MCF 10A (cell line): ENCODE measurements at regions not wholly inside any gene's neighbourhood (a gene's known extent, or its start where the extent isn't known, plus 50 kb on each side); places are given as distances from the start of the nearest gene placed in this dataset.

ENCODE experiments used
- BruUV-seq: library from RNA; stranded (reverse); fragments of 400-500 nt; replicated peaks from 2 replicates; lab custom pipeline; 2021; lab: Mats Ljungman, UMichigan
- CTCF ChIA-PET: fragments of 300-600 bp; sonication (Branson Sonifier 250); formaldehyde crosslinking; extraction: SDS; loops from one replicate; lab custom pipeline; 2021; ENCODE audit warnings: antibody characterized with exemption, inconsistent platforms; lab: Yijun Ruan, JAX
- POLR2A ChIA-PET: fragments of 300-600, 350-650 bp; sonication (Branson Sonifier 250); formaldehyde crosslinking; extraction: SDS; loops from one replicate; lab custom pipeline; 2020; ENCODE audit warnings: antibody characterized with exemption, inconsistent platforms; lab: Yijun Ruan, JAX
- DNase-seq: peaks from one replicate; pipeline ENCODE4 v3.0.0-alpha.2; 2018; ENCODE audit not compliant: unreplicated experiment
- H3K27ac Mint-ChIP-seq: one replicate; pipeline ENCODE4 v1.8.0; 2022; ENCODE audit warnings: mild to moderate bottlenecking, low read depth, mixed read lengths; ENCODE audit not compliant: unreplicated experiment
- H3K27me3 Mint-ChIP-seq: one replicate; pipeline ENCODE4 v1.8.0; 2022; ENCODE audit warnings: mixed read lengths; ENCODE audit not compliant: insufficient read depth, unreplicated experiment
- H3K36me3 Mint-ChIP-seq: one replicate; pipeline ENCODE4 v1.8.0; 2022; ENCODE audit warnings: mild to moderate bottlenecking, moderate library complexity, mixed read lengths; ENCODE audit not compliant: insufficient read depth, unreplicated experiment
- H3K4me1 Mint-ChIP-seq: one replicate; pipeline ENCODE4 v1.8.0; 2022; ENCODE audit warnings: mixed read lengths; ENCODE audit not compliant: insufficient read depth, unreplicated experiment
- H3K4me3 Mint-ChIP-seq: one replicate; pipeline ENCODE4 v1.8.0; 2022; ENCODE audit warnings: mild to moderate bottlenecking, moderate library complexity, mixed read lengths; ENCODE audit not compliant: unreplicated experiment
- H3K9me3 Mint-ChIP-seq: one replicate; pipeline ENCODE4 v1.8.0; 2022; ENCODE audit warnings: mixed read lengths; ENCODE audit not compliant: unreplicated experiment
- CTCF ChIP-seq: fragments of 200-600 bp; IDR thresholded peaks from one replicate; pipeline ENCODE4 v1.8.0; 2022; ENCODE audit warnings: antibody characterized with exemption, mild to moderate bottlenecking; ENCODE audit not compliant: unreplicated experiment
- intact Hi-C: fragments of 100-400 bp; cut with micrococcal nuclease; formaldehyde crosslinking; loops from 2 replicates; pipeline ENCODE4 v1.14.1; 2022

GRCh38 chr3:59663076-59663850 is 613.4 kb upstream of the CFAP20DC start:
- BruUV-seq = no TSS peak
- intact Hi-C loops = no loop called here
- CTCF ChIA-PET = interaction anchor here (0.6 kb wide), 1 partner anchor 195 kb away, joined by 4 read pairs; no protein-coding TSS in a partner anchor
- POLR2A ChIA-PET = interaction anchor here (1.7 kb wide), 1 partner anchor 88 kb away, joined by 3 read pairs; no protein-coding TSS in a partner anchor
- Mint-ChIP-seq H3K36me3 (peaks cover 6% of the 10 kb centered on the region), H3K27ac (no peak overlapping the region), H3K4me1 (peaks cover 37% of the 10 kb centered on the region), H3K9me3 (no peaks in the 10 kb centered on the region), H3K4me3 (no peak overlapping the region), H3K27me3 (no peaks in the 10 kb centered on the region)
- no peak for TF ChIP-seq CTCF
- no peak for DNase-seq

- Mint-ChIP-seq H3K27ac (peak overlapping the region; percentile 20), H3K4me3 (no peak overlapping the region), H3K4me1 (peaks cover 37% of the 10 kb centered on the region), H3K9me3 (no peaks in the 10 kb centered on the region), H3K36me3 (peaks cover 6% of the 10 kb centered on the region), H3K27me3 (no peaks in the 10 kb centered on the region)
- no peak for TF ChIP-seq CTCF
- peak; percentile 66 for DNase-seq
- ChIA-PET POLR2A (interaction anchor here (0.7 to 1.7 kb wide), 5 partner anchors 20 to 157 kb away, joined by 3 to 7 read pairs (median 3); no protein-coding TSS in a partner anchor), CTCF (no interaction called here)
- intact Hi-C loops = no loop called here
- no TSS peak for BruUV-seq
Measured at GRCh38 chr3:59660852-59661625, 611.2 kb upstream of the CFAP20DC start.

GRCh38 chr3:59660376-59660775 is 610.6 kb upstream of the CFAP20DC start:
- H3K4me1 Mint-ChIP-seq = peaks cover 37% of the 10 kb centered on the region
- intact Hi-C loops = no loop called here
- CTCF ChIA-PET = interaction anchor here (0.9 kb wide), 1 partner anchor 85 kb away, joined by 4 read pairs; no protein-coding TSS in a partner anchor
- POLR2A ChIA-PET = interaction anchor here (0.6 to 1.2 kb wide), 5 partner anchors 19 to 527 kb away, joined by 3 to 7 read pairs (median 3); no protein-coding TSS in a partner anchor
- peak; percentile 55 for DNase-seq
- H3K27ac Mint-ChIP-seq = peak overlapping the region; percentile 20
- BruUV-seq = no TSS peak
- no peaks in the 10 kb centered on the region for H3K9me3 Mint-ChIP-seq
- H3K36me3 Mint-ChIP-seq = peaks cover 6% of the 10 kb centered on the region
- no peaks in the 10 kb centered on the region for H3K27me3 Mint-ChIP-seq
- no peak overlapping the region for H3K4me3 Mint-ChIP-seq
- no peak for TF ChIP-seq CTCF

- intact Hi-C loops = no loop called here
- POLR2A ChIA-PET = interaction anchor here (0.6 to 1.2 kb wide), 4 partner anchors 18 to 527 kb away, joined by 3 to 7 read pairs (median 4); no protein-coding TSS in a partner anchor
- no TSS peak for BruUV-seq
- Mint-ChIP-seq H3K4me1 (peaks cover 40% of the 10 kb centered on the region), H3K4me3 (no peak overlapping the region), H3K27me3 (no peaks in the 10 kb centered on the region), H3K27ac (no peak overlapping the region), H3K36me3 (peaks cover 5% of the 10 kb centered on the region), H3K9me3 (no peaks in the 10 kb centered on the region)
- CTCF ChIA-PET = interaction anchor here (0.5 to 0.9 kb wide), 2 partner anchors 84 to 138 kb away, joined by 3 to 4 read pairs; no protein-coding TSS in a partner anchor
- DNase-seq = peak; percentile 20
- TF ChIP-seq CTCF = no peak
Measured at GRCh38 chr3:59659755-59660154, 609.9 kb upstream of the CFAP20DC start.
